ENCODE measurements at regions not wholly inside any gene's neighbourhood (a gene's known extent, or its start where the extent isn't known, plus 50 kb on each side); places are given as distances from the start of the nearest gene placed in this dataset.

DNA sequence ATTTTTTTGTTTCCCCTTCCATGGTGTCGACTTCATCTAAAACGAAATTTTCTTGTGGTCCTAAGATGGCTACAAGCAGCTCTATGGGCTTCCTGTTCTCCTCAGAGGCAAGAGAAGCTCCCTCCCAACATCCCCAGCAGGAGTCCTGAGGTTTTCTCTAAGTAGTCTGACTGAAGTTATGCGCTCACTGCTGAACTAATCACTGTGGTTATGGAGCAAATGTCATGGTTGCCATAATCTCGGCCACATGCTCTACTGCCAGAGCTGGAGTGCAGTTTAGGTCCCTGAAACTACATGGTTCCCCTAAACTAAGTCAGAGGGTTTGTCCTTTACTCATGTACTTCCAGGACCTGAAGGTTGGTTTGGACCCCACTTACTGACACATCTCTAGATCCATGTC lies 68.0 kb upstream of the MAMDC2 start:
- no peak overlapping the region for H3K27ac ChIP-seq
- no peak for DNase-seq
- ATAC-seq: peak in 1 of 4 donors; percentile 10
- no peaks in the 10 kb centered on the region for H3K27me3 ChIP-seq
- no peak overlapping the region for H3K4me3 ChIP-seq
- WGBS, 4 donors: 83 to 88% (median 85%) methylated on average over 4 of the region's 4 CpGs
- TF ChIP-seq POLR2A (IDR thresholded peaks at IDR 0.05): no peak
- TF ChIP-seq, protein P1, sequence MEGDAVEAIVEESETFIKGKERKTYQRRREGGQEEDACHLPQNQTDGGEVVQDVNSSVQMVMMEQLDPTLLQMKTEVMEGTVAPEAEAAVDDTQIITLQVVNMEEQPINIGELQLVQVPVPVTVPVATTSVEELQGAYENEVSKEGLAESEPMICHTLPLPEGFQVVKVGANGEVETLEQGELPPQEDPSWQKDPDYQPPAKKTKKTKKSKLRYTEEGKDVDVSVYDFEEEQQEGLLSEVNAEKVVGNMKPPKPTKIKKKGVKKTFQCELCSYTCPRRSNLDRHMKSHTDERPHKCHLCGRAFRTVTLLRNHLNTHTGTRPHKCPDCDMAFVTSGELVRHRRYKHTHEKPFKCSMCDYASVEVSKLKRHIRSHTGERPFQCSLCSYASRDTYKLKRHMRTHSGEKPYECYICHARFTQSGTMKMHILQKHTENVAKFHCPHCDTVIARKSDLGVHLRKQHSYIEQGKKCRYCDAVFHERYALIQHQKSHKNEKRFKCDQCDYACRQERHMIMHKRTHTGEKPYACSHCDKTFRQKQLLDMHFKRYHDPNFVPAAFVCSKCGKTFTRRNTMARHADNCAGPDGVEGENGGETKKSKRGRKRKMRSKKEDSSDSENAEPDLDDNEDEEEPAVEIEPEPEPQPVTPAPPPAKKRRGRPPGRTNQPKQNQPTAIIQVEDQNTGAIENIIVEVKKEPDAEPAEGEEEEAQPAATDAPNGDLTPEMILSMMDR (IDR thresholded peaks at IDR 0.05): no peak
- intact Hi-C loops (cut with DNase I): loop anchor here in 4 of 10 donors (10.0 kb wide), 4 partner anchors 249 to 359 kb away; partner anchors contain the start of gene SMC5 (in 1 of the 4)
- H3K36me3 ChIP-seq: no peaks in the 10 kb centered on the region
- peaks cover 0 to 10% (median 4%) of the 10 kb centered on the region in 12 donors for H3K4me1 ChIP-seq
- H3K9me3 ChIP-seq: no peaks in the 10 kb centered on the region

DNA sequence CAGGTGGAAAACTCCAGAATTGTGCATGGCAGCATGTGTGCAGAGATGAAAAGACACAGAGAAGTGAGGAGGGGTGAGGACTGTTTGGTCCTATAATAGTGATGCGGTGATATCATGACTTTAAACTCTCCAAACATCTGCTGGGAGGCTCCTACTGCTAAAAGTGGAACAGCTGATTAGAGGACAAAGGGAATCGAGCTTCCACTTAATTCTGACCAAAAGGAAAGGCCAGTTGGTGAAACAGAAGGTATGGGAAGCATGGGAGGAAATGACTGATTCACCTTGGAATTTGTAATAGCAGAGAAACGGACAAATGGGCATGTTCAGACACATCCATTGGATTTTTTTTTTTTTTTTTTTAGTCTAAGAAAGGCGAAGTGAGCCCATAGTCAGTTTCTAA lies 67.5 kb upstream of the MAMDC2 start:
- intact Hi-C loops (cut with DNase I): loop anchor here in 4 of 10 donors (10.0 kb wide), 4 partner anchors 249 to 359 kb away; partner anchors contain the start of gene SMC5 (in 1 of the 4)
- H3K27me3 ChIP-seq: no peaks in the 10 kb centered on the region
- H3K9me3 ChIP-seq: no peaks in the 10 kb centered on the region
- ATAC-seq (peak in 2 of 4 donors; percentile 55 to 57), DNase-seq (no peak)
- H3K27ac ChIP-seq: no peak overlapping the region
- peaks cover 0 to 10% (median 4%) of the 10 kb centered on the region in 12 donors for H3K4me1 ChIP-seq
- WGBS, 4 donors: 30 to 43% (median 41%) methylated on average over 4 of the region's 4 CpGs
- no peak for TF ChIP-seq POLR2A (IDR thresholded peaks at IDR 0.05)
- TF ChIP-seq, protein P1 (IDR thresholded peaks at IDR 0.05): no peak
- no peaks in the 10 kb centered on the region for H3K36me3 ChIP-seq
- no peak overlapping the region for H3K4me3 ChIP-seq

- Histone ChIP-seq H3K36me3 (no peaks in the 10 kb centered on the region), H3K27me3 (no peaks in the 10 kb centered on the region), H3K27ac (no peak overlapping the region), H3K9me3 (no peaks in the 10 kb centered on the region), H3K4me1 (peaks cover 0 to 10% (median 4%) of the 10 kb centered on the region in 12 donors), H3K4me3 (no peak overlapping the region)
- ATAC-seq (no peak), DNase-seq (no peak)
- 78 to 85% (median 82%) methylated on average over 2 of the region's 2 CpGs for WGBS, 4 donors
- TF ChIP-seq, protein P1 (IDR thresholded peaks at IDR 0.05): no peak
- TF ChIP-seq POLR2A (IDR thresholded peaks at IDR 0.05): no peak
- intact Hi-C loops (cut with DNase I): loop anchor here in 1 of 10 donors (10.0 kb wide), 1 partner anchor 245 kb away; no protein-coding TSS in a partner anchor
These were observed 63.6 kb upstream of the MAMDC2 start for GRCh38 chr9:69980041-69980440.

GRCh38 chr9:69980591-69980990 lies 63.1 kb upstream of the MAMDC2 start:
- no peaks in the 10 kb centered on the region for H3K36me3 ChIP-seq
- H3K9me3 ChIP-seq: no peaks in the 10 kb centered on the region
- no peak for TF ChIP-seq POLR2A (IDR thresholded peaks at IDR 0.05)
- TF ChIP-seq, protein P1 (IDR thresholded peaks at IDR 0.05): no peak
- peaks cover 0 to 10% (median 4%) of the 10 kb centered on the region in 12 donors for H3K4me1 ChIP-seq
- no peak for ATAC-seq
- WGBS, 4 donors: 85 to 86% (median 85%) methylated on average over 6 of the region's 6 CpGs
- intact Hi-C loops (cut with DNase I): loop anchor here in 1 of 10 donors (10.0 kb wide), 1 partner anchor 244 kb away; no protein-coding TSS in a partner anchor
- no peak for DNase-seq
- H3K27me3 ChIP-seq: no peaks in the 10 kb centered on the region
- no peak overlapping the region for H3K4me3 ChIP-seq
- H3K27ac ChIP-seq: no peak overlapping the region
